Left lung (tissue), 4 donors: ENCODE measurements at regions not wholly inside any gene's neighbourhood (a gene's known extent, or its start where the extent isn't known, plus 50 kb on each side); places are given as distances from the start of the nearest gene placed in this dataset.

Experiments
- ATAC-seq: fragments of 200-7000 bp; cut with Tn5 transposase; one replicate; pipeline ENCODE4 v1.9.1; 2020; ENCODE audit warnings: moderate library complexity
- DNase-seq, 4 donors: peaks; one replicate each; pipeline ENCODE4 v3.0.0-alpha.2; 2013 to 2020
- H3K27ac ChIP-seq, 2 donors: fragments of 200-600 bp; sonication (generic) in 1 of 2; one replicate each; pipeline versions ENCODE4 v1.5.0 to v1.8.0; 2020 to 2021
- H3K27me3 ChIP-seq, 2 donors: fragments of 200-600 bp; sonication (generic) in 1 of 2; one replicate each; pipeline versions ENCODE4 v1.5.0 to v1.8.0; 2020 to 2021
- H3K36me3 ChIP-seq, 2 donors: fragments of 200-600 bp; sonication (generic) in 1 of 2; one replicate each; pipeline versions ENCODE4 v1.5.0 to v1.8.0; 2020 to 2021
- H3K4me1 ChIP-seq, 2 donors: fragments of 200-600 bp; one replicate each; pipeline ENCODE4 v1.8.0; 2021
- H3K4me3 ChIP-seq, 2 donors: fragments of 200-600 bp; sonication (generic) in 1 of 2; one replicate each; pipeline versions ENCODE4 v1.5.0 to v1.8.0; 2020 to 2021; ENCODE audit warnings: mild to moderate bottlenecking in 1 of 2
- H3K9me3 ChIP-seq, 2 donors: fragments of 200-600 bp; sonication (generic) in 1 of 2; one replicate each; pipeline versions ENCODE4 v1.5.0 to v1.8.0; 2020 to 2021
- intact Hi-C, 2 donors: fragments of 100-400 bp; cut with DNase I; formaldehyde crosslinking; loops; one replicate each; pipeline versions ENCODE4 v1.11.2 to v1.14.2; 2022
- TF ChIP-seq, protein P1 (sequence below), 2 donors: fragments of 200-600 bp; sonication (generic) in 1 of 2; IDR thresholded peaks; one replicate each; pipeline versions ENCODE4 v1.5.0 to v1.8.0; 2021; ENCODE audit warnings: antibody characterized with exemption in 2 of 2
- donor health status: DM: no; HTN: yes; CAD: no.
- donor health status: DM: no; HTN: no; CAD: no.

DNA sequence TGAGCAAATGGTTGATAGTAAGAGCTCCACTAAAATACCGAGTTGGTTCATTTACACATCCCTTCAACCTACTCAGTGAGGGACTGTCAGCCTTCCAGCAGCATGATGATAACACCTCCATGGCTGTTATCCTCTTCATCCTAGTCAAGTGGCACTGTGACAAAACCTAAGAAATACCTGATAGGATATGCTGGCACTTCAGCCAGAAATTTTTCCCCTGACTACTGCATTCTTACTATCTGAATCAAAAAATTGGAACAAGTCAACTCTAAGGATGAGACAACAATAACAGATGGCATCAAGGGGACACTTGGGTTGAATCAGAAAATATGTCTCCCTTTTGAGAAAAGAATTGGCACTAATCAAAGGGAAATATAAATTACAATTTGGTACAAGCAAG lies 193.9 kb downstream of the KCTD12 start:
- no peak for ATAC-seq

DNA sequence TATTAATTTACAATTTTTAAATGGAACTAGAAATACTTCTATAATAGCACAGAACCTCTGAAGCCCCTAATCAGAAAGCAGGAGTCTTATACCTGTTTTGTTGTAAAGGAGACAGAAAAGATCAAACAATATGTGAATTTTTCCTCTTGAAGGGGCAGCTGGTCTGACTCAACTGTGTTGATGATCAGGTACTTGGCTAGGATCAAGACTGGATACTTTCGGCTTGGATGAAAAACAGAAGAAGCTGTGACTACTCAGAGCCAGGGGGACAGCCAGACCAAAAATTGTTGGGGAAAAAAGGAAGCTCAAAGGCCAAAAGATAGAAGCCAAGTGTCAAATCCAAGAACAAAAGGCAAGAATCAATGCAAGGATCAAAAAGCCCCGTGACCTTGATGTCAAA lies 195.6 kb downstream of the KCTD12 start:
- Histone ChIP-seq H3K4me3 (no peak overlapping the region), H3K27ac (peak overlapping the region in 1 of 2 donors; percentile 20), H3K9me3 (peaks cover 0 to 6% of the 10 kb centered on the region in 2 donors), H3K36me3 (no peaks in the 10 kb centered on the region), H3K27me3 (no peaks in the 10 kb centered on the region), H3K4me1 (peaks cover 0 to 10% of the 10 kb centered on the region in 2 donors)
- TF ChIP-seq, protein P1, sequence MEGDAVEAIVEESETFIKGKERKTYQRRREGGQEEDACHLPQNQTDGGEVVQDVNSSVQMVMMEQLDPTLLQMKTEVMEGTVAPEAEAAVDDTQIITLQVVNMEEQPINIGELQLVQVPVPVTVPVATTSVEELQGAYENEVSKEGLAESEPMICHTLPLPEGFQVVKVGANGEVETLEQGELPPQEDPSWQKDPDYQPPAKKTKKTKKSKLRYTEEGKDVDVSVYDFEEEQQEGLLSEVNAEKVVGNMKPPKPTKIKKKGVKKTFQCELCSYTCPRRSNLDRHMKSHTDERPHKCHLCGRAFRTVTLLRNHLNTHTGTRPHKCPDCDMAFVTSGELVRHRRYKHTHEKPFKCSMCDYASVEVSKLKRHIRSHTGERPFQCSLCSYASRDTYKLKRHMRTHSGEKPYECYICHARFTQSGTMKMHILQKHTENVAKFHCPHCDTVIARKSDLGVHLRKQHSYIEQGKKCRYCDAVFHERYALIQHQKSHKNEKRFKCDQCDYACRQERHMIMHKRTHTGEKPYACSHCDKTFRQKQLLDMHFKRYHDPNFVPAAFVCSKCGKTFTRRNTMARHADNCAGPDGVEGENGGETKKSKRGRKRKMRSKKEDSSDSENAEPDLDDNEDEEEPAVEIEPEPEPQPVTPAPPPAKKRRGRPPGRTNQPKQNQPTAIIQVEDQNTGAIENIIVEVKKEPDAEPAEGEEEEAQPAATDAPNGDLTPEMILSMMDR (IDR thresholded peaks at IDR 0.05), result no peak
- ATAC-seq (no peak), DNase-seq (no peak)
- intact Hi-C loops, result no loop called here

More for the DNA sequence above, 193.9 kb downstream of the KCTD12 start:
- no peaks in the 10 kb centered on the region for H3K36me3 ChIP-seq
- no peak for DNase-seq
- peaks cover 0 to 6% of the 10 kb centered on the region in 2 donors for H3K9me3 ChIP-seq
- TF ChIP-seq, protein P1 (IDR thresholded peaks at IDR 0.05), result no peak
- H3K4me1 ChIP-seq, result peaks cover 0 to 9% of the 10 kb centered on the region in 2 donors
- no peak overlapping the region for H3K4me3 ChIP-seq
- no peaks in the 10 kb centered on the region for H3K27me3 ChIP-seq
- no peak overlapping the region for H3K27ac ChIP-seq
- intact Hi-C loops, result no loop called here

DNA sequence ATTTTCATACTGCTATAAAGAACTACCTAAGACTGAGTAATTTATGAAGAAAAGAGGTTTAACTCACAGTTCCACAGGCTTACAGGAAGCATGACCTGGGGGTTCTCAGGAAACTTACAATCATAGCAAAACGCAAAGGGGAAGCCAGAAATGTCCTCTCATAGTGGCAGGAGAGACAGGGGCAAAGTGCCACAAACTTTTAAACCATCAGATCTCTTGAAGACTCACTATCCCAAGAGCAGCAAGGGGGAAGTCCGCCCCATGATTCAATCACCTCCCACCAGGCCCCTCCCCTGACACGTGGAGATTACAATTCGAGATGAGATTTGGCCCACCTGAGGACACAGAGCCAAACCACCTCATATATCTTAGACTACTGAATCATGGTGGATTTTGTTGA lies 198.7 kb downstream of the KCTD12 start:
- Histone ChIP-seq H3K4me3 (no peak overlapping the region), H3K9me3 (peaks cover 0 to 6% of the 10 kb centered on the region in 2 donors), H3K36me3 (no peaks in the 10 kb centered on the region), H3K27me3 (no peaks in the 10 kb centered on the region), H3K27ac (peak overlapping the region in 1 of 2 donors; percentile 34), H3K4me1 (peaks cover 0 to 14% of the 10 kb centered on the region in 2 donors)
- intact Hi-C loops, result no loop called here
- TF ChIP-seq, protein P1 (IDR thresholded peaks at IDR 0.05), result no peak
- DNase-seq, result no peak
- no peak for ATAC-seq

DNA sequence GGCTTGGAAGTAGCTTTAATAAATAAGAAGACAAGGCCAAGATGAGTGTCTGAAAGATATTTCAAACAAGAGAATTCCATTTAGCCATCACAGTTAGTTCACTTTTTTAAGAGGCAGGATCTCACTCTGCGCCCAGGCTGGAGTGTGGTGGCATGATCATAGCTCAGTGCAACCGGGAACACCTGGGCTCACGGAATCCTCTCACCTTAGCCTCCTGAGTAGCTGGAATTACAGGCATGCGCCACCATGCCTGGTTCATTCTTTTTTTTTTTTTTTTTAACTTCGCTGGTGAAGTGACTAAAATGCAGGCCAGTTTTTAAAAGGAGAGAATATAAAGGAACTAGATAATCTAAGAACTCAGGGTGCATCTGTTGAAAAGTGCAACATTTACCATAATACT lies 200.3 kb downstream of the KCTD12 start:
- Histone ChIP-seq H3K4me1 (peaks cover 0 to 14% of the 10 kb centered on the region in 2 donors), H3K36me3 (no peaks in the 10 kb centered on the region), H3K27me3 (no peaks in the 10 kb centered on the region), H3K4me3 (no peak overlapping the region), H3K27ac (no peak overlapping the region), H3K9me3 (peaks cover 0 to 6% of the 10 kb centered on the region in 2 donors)
- DNase-seq (no peak), ATAC-seq (no peak)
- intact Hi-C loops, result no loop called here
- TF ChIP-seq, protein P1 (IDR thresholded peaks at IDR 0.05), result no peak

DNA sequence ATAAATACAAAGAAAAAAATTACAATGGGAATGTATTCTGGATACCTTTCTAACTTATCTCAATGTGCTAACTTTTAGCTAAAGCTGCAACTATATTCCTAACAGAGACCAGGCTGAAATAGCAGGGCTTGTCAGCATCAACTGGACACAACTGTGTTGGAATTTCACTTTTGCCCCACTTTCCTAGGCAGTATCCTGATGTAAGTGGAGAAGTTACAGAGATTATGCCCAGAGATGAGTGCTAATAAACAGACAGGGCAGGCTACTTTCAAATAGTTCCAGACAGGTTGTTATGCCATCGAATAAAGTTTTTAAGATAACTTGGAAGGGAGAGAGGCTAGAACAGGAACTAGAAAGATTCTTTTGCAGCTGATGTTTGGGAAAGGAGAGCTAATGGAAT lies 201.9 kb downstream of the KCTD12 start:
- DNase-seq, result no peak
- intact Hi-C loops, result no loop called here
- H3K9me3 ChIP-seq, result peaks cover 0 to 6% of the 10 kb centered on the region in 2 donors
- no peaks in the 10 kb centered on the region for H3K36me3 ChIP-seq
- TF ChIP-seq, protein P1 (IDR thresholded peaks at IDR 0.05), result no peak
- no peak for ATAC-seq
- no peaks in the 10 kb centered on the region for H3K27me3 ChIP-seq
- no peak overlapping the region for H3K27ac ChIP-seq
- no peak overlapping the region for H3K4me3 ChIP-seq
- peaks cover 0 to 14% of the 10 kb centered on the region in 2 donors for H3K4me1 ChIP-seq
